Islet precursor cell (in vitro differentiated cells): ENCODE measurements at regions not wholly inside any gene's neighbourhood (a gene's known extent, or its start where the extent isn't known, plus 50 kb on each side); places are given as distances from the start of the nearest gene placed in this dataset.
"Not testable (repeated sequence)": the region's sequence is repeated elsewhere in the genome, so short reads cannot be mapped to it uniquely, and the experiment has no call there.

Experiments
- DNase-seq: peaks from one replicate; pipeline ENCODE4 v3.0.0-alpha.2; 2018

DNA sequence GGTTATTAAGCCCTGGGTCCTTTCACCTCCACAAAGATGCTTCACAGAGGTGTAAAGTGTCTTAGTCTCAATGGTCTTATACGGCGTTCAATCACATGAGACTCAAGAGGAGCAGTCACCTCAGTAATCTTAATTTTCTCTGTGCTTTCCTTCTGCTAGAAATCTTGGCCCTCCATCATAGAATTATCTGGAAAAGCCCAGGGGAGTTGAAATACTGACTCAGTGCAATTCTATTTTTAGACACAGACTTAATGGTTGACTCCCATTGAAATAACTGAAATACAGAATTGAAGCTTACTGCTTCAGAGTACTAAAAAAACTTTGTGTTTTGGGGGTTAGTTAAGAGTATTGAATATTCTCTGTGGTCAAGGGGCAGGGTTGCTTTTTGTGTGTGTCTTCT is 94.5 kb upstream of the IL15 start:
- no peak for DNase-seq

DNA sequence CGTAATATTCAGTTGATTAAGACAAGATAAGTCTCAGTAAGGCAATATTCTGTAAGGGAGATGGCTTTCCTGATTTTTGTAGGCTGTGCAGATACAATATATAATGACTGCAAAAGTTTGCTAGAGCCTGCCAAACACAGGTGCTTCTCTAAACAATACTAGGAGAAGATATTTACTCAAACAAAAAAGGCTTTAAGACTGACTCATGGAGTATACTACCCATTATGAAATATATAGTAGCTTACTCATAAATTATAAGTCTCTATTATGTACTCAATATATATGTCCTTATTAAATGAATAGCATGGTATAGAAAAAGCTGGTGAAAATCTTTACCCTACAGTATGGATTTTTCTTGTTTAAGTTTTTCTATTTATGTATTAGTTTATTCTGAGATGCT is 93.2 kb upstream of the IL15 start:
- DNase-seq = no peak

DNA sequence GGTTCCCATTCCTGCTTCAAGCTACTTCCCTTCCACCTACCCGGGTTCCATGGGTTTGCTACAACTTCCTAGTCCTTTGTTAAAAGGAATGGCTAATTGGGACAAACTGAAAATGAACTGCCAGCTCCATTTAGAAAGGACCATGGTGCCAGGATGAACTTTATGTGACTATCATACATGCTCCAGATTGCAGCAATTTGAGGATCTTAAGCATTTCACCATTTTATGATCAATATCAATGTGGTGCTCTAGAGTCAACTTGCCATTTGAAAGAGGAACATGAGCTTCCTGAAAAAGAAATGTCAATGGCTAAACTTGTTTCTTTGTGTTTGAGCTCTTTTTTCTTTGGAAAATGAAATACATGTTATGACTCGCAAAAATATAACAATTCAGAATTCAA is 92.7 kb upstream of the IL15 start:
- no peak for DNase-seq

DNA sequence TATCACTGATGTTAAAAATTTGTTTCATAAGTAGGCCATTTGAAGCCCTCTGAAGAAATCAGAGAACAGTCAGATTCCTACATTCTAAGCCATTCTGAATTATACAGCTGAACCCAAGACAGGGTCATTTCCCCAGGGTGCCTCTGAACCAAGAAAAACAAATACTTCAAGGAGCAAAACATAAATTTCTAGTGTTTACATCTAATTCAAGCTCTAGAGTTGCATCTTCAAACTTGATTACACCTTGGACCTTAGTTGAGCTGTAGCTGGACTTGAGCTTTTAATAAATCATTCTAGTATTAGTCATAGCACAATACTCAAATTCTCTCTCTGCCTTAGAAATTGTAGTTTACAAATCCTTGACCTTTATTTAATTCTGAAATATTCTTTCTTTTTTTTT is 87.6 kb upstream of the IL15 start:
- DNase-seq = no peak

DNA sequence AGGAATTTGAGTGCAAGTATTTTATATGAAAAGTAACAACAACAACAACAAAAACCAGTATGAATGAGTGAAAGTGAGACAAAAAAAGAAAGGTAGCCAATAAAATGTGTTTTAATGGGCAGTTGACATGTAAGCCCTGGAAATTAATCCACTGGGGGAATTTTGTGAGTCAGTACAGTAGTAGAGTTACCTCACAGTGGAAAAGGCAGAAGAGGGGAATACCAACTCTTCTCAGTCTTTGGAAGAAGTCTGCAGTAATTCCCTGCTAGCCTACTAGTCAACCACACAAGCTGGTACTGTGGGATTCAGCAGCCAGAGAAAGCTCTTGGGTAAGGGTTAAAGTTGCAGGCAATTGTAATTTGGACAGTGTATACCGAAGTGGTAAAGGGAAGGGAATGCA is 76.3 kb upstream of the IL15 start:
- DNase-seq = no peak

DNA sequence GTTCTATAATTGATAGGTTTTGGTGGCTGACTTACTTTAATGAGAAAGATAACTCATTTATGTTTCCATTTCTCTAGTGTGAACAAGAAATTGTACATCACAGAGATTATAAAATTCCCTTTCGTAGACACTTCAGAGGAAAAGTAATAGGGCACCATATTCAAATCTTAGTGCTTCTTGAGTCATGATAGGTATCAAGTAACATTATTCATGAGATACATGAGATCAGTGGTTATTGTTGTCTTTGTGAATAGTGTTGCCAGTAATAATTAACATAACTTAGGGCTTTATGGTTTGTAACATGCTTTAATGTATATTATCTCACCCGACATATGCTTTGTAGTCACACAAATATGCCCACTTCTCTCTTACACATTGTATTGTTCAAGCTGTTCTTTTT is 73.7 kb upstream of the IL15 start:
- DNase-seq = no peak

DNA sequence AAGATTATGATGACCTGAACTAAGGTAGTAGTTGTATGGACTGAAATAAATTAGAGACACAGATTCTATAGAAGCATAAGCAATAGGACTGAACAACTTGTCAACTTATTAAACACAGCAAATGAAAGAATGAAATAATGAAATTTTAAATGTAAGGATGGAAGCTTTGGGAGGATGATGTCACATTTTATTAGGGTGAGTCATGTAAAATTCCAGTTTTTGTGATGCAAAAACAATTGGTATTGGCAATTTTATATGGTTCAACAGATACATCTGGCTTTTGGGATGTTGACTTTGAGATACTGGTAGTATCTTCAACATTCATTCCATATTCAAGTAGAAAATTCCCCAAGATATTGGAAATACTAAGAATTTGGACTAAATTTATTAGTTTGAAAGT is 72.7 kb upstream of the IL15 start:
- DNase-seq = no peak

DNA sequence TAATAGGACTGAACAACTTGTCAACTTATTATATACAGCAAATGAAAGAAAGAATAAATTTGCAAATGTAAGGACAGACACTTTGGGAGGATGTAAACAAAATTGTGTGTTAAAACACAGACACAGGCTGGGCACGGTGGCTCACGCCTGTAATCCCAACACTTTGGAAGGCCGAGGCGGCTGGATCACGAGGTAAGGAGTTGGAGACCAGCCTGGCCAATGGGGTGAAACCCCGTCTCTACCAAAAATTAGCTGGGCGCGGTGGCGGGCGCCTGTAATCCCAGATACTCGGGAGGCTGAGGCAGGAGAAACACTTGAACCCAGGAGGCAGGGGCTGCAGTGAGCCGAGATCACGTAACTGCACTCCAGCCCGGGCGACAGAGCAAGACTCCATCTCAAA is 71.4 kb upstream of the IL15 start:
- DNase-seq = not testable (repeated sequence)

DNA sequence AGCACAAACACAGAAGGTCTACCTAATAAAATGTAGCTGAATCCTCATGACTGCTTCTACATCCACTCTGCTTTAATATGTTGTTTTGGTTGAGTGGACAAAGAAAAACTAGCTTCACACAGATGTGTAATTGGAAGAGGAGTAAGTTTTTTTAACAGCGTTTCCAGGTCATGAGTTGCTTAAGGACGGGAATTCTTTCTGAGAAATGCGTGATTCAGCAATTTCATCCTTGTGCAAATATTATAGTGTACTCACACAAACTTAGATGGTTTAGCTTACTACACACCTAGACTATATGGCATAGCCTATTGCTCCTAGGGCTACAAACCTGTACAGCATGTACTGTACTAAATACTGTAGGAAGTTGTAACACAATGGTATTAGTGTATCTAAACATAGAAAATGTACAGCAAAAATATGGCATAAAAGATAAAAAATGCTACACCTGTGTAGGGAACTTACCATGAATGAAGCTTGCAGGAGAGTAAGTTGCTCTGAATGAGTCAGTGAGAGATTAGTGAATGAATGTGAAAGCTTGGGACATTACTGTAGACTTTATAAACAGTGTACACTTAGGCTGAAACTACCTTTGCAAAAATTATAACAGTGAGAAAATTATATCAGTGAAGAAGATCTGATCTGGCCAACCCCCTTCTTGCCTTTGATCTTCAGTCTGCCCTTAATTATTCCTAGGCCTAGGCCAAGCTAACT is 70.8 kb upstream of the IL15 start:
- DNase-seq = no peak

DNA sequence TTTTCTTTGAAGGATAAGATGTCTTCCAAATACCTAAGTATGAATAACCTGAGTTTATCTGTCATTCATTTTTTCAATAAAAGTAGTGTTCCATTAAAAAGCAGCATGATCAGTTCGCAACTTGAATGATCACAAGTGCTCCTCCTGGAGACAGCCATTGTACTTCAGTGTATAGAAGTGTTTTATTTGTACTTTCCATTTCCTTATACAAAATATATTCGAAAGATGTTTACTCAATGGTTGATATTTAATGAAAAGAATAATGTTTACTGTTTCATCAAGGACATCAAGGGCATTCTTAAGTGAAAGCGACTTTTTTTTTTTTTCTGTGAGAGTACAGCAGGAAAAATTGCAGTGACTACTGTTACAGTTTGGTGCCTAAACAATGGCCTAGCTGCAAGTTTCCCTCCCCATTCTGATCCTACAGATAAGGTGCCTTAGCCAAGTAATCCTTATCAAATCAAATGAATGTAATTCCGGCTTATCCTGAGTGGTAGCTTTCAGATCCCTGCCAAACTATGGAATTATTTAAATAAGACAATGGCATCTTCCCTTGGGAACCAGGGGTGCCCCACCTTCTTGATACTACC is 69.0 kb upstream of the IL15 start:
- DNase-seq = no peak

DNA sequence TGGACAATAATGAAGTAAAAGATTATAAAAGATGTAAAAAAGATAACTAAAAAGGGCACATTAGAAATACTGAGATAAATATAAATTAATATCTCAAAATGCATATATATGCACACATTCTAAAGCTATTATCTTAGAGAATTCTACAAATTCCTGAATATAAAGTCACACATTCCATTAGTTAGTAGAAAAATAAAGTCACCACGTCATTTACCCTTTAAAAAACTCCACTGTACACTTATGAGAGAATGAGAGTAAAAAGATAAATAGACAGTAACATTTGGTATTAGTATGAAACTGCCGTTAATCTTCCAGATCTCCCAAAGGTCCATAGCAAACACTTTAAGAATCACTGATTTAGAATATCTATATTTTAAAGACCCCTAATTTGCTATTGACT is 67.2 kb upstream of the IL15 start:
- no peak for DNase-seq

DNA sequence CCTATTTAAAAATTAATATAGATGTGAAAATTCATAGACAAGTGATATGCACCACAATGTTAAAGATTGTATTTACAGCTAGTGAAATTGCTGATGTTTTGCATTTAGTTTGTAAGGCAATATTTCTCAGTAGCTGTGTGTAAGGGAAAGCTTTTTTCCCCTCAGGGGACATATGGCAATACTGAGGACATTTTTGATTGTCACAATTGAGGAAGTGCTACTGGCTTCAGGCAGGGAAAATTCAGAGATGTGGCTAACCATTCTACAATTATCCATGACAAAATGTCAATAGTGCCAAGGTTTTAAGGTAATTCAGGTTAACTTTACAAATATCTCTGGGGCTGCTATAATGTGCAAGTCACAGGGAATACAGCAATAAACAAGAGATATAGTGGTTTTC is 66.1 kb upstream of the IL15 start:
- DNase-seq = no peak

DNA sequence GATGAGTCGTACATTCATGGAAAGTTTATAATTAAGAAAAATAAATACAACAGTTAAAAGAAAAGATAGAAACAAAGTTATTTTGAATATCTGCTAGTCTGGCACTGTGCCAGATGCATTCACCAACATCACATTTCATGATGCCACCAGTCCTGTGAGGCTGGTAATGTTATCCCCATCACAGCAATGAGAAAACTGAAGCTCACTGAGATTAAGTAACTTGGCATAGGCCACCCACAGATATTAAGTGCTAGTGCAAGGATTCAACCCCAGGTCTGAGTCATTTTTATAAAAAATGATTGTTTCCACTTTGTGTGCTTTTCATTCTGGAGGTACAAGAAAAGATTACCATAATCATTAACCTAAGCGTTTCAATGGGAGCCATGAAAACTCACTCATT is 65.0 kb upstream of the IL15 start:
- DNase-seq = no peak

DNA sequence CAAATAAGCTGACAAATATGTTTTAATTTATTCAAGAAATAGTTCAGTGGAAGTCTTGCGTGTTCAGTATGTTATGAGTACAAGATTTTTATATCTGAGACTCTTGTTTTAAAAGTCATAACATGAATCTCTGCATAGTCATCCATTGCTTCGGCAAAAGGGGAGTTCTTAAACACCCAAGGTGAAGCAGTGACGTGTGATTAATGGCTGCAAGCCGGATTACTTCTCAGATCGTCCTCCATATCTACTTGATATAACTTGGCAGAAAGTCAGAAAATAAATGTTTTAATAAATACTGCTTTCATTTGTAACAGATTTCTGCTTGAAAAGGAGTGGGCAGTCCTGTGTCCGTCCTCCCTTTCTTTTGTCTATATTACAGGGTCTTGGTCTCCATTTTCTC is 64.6 kb upstream of the IL15 start:
- DNase-seq = no peak

DNA sequence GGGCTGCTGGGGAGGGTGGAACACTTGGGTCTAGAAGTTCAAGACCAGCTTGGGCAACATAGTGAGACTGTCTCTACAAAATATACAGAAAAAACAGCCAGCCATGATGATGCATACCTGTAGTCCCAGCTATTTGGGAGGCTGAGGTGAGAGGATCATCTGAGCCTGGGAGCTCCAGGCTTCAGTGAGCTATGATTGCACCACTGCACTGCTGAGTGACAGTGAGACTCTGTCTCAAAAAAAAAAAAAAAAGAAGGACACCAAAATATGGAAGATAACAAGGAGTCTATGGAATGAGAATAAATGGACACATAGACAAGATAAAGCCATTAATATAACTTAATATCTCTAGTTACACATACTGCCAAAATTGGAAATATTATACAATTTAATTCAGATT is 62.7 kb upstream of the IL15 start:
- no peak for DNase-seq

DNA sequence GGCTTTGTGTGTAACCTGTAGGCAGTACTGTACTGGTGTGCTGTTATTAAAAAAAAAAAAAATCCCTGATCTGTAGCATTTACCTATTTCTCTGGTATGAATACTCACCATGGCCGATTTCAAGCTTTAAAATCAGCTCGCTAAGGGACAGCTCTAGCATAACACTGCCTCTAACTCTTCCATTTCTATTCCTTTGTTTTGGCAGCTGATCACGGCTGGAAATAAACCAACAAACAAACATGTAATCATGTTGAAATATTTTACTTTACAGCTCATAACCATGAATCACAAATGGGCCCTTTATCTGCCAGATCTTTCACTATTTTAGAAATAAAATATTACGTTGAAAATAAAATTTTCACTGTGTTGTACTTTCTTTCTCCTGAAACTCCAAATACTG is 60.5 kb upstream of the IL15 start:
- DNase-seq = no peak

DNA sequence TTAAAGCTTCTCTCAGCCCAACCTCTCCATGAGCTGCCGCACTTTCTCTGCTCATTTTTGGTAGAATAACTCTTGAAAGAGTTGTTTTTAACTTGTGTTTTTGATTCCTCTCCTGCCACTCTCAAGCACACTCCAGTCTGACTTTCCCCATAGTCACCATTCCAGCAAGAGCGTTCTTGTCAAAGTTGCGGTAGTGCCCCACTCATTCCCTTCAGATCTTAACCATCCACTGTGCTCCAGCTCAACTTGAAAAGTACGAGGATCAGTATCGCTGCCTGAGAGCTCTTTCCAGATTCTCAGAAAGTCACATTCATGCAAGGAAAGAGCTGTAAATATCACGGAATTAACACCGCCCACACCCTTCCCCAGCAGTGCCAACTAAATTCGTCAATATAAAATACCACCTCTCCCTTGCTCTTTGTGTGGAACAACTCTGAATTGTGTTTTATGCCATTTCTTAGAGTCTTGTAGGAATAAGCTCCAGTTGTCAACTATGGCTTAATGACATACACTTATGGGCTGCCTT is 59.7 kb upstream of the IL15 start:
- DNase-seq = no peak

DNA sequence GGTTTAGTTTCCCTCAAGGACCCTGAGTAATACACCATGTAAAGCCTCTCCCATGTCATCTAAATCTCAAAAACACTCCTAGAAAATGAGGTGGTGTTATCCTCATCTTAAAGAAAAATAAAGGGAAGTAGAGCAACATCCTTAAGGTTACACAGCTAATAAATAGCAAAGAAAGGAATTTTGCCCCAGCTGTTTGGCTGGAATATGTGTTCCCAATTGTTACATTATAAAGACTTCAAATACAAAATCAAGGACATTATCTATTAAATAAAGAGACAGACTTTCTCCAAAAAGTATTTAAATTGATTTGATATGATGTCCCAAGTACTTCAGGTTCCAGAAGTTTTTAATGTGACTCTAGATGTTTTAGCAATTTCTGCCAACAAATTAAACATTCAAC is 57.9 kb upstream of the IL15 start:
- no peak for DNase-seq

DNA sequence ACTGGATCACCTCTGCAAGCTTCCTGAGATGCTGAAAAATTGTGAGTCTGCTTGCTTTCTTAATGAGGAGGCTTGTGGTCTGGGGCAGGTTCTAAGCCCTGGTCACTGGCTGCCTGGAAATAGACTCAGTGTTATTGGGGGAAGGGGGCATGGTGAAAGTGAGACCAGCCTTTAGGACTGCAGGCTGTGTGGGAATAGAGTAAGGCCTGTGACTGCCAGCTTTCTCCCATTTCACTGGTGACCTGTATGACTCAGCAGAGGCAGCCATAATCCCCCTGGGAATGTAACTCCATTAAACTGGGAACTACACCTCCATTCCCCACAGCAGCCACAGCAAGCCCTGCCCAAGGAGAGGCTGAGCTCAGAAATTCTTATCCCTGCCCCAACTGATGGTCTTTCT is 55.9 kb upstream of the IL15 start:
- DNase-seq = peak; percentile 51
